ENCODE measurements at regions not wholly inside any gene's neighbourhood (a gene's known extent, or its start where the extent isn't known, plus 50 kb on each side); places are given as distances from the start of the nearest gene placed in this dataset.

DNA sequence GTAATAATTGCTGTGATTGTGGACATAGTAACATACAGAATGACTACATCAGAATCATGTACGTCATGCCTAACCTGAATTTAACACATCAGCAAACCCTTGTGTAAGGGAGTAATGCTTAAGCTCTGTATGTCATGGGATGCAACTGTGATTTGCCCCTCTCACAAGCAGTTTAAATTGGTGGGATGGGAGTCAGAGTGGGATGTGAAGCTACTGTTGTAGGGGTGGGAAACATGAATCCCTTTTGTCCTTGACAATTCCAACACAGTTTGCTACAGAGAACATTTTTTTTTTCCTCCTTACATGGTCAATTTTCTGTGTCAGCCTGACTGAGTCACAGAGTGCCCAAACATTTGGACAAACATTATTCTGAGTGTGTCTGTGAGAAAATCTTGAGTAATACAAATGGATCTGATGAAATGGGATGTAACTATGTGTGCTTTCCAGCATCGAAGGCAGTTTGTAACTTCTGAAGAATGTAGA lies 392.8 kb downstream of the GPM6A start:
- DNase-seq (ENCODE audit: low spot score): no peak

GRCh38 chr4:175421506-175421905 lies 390.6 kb downstream of the GPM6A start:
- in situ Hi-C loops (cut with MboI; ENCODE audit: low sequenced_read_pairs, unreplicated experiment): no loop called here
- no peak for DNase-seq (ENCODE audit: low spot score)
- TF ChIP-seq, protein P1, sequence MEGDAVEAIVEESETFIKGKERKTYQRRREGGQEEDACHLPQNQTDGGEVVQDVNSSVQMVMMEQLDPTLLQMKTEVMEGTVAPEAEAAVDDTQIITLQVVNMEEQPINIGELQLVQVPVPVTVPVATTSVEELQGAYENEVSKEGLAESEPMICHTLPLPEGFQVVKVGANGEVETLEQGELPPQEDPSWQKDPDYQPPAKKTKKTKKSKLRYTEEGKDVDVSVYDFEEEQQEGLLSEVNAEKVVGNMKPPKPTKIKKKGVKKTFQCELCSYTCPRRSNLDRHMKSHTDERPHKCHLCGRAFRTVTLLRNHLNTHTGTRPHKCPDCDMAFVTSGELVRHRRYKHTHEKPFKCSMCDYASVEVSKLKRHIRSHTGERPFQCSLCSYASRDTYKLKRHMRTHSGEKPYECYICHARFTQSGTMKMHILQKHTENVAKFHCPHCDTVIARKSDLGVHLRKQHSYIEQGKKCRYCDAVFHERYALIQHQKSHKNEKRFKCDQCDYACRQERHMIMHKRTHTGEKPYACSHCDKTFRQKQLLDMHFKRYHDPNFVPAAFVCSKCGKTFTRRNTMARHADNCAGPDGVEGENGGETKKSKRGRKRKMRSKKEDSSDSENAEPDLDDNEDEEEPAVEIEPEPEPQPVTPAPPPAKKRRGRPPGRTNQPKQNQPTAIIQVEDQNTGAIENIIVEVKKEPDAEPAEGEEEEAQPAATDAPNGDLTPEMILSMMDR (IDR thresholded peaks at IDR 0.05; ENCODE audit: borderline replicate concordance, control extremely low read depth, extremely low read depth, insufficient read depth, missing control alignments): no peak

More for the DNA sequence above, 392.8 kb downstream of the GPM6A start:
- TF ChIP-seq, protein P1 (IDR thresholded peaks at IDR 0.05; ENCODE audit: borderline replicate concordance, control extremely low read depth, extremely low read depth, insufficient read depth, missing control alignments): no peak
- in situ Hi-C loops (cut with MboI; ENCODE audit: low sequenced_read_pairs, unreplicated experiment): no loop called here

DNA sequence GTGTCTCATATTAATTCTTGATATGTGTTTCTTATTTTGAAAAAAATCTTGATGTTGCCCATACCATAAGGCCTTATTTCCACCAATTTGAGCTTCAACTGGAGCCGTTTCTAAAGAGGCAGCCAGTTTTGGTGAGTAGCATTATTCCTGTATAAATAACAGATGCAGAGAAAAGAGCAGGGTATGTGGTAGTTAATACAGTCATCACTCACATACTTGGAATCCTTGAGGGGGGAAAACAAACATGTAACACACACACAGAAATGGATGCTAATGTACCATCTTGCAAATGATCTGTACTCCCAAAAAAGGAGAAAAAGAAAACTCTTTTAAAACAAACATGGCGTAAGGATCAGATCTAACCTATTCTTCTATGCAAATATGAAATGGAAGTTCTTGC lies 389.7 kb downstream of the GPM6A start:
- TF ChIP-seq, protein P1 (IDR thresholded peaks at IDR 0.05; ENCODE audit: borderline replicate concordance, control extremely low read depth, extremely low read depth, insufficient read depth, missing control alignments): no peak
- no peak for DNase-seq (ENCODE audit: low spot score)
- in situ Hi-C loops (cut with MboI; ENCODE audit: low sequenced_read_pairs, unreplicated experiment): no loop called here

DNA sequence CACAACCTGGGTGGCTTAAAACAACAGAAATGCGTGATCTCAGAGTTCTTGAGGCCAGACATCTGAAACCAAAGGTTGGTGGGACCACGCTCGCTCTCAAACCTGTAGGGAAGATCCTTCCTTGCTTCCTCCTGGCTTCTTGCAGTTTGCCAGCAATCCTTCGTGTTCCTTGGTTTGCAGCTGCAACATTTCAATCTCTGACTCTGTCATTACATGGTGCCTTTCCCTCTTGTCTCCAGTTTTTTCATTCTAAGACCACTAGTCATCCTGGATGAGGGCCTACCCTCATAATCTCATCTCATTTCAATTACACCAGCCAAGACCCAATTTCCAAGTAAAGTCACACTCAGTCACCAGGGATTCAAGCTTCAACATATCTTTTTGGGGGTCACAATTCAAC lies 388.0 kb downstream of the GPM6A start:
- no peak for DNase-seq (ENCODE audit: low spot score)
- TF ChIP-seq, protein P1 (IDR thresholded peaks at IDR 0.05; ENCODE audit: borderline replicate concordance, control extremely low read depth, extremely low read depth, insufficient read depth, missing control alignments): no peak
- in situ Hi-C loops (cut with MboI; ENCODE audit: low sequenced_read_pairs, unreplicated experiment): no loop called here

GRCh38 chr4:175427751-175428150 lies 384.3 kb downstream of the GPM6A start:
- no peak for DNase-seq (ENCODE audit: low spot score)
- in situ Hi-C loops (cut with MboI; ENCODE audit: low sequenced_read_pairs, unreplicated experiment): no loop called here

DNA sequence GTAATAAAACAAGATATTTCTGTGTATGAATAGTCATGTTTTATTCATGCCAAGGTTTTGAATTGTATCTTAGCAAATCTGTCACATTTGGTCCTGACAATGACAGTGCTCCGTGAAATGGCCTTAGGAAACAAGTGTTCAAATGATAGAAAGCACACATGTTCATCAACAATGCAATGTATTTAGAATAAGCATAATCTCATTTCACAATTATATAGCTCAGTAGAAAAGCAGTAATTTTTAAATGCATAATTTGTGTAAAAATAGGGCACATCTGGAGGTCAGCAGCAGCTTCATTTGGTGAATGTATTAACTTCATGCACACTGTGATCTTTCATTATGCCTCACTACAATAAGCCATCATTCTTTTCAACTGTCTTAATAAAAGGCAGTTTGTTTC lies 380.4 kb downstream of the GPM6A start:
- no peak for DNase-seq (ENCODE audit: low spot score)
- TF ChIP-seq, protein P1 (IDR thresholded peaks at IDR 0.05; ENCODE audit: borderline replicate concordance, control extremely low read depth, extremely low read depth, insufficient read depth, missing control alignments): no peak
- in situ Hi-C loops (cut with MboI; ENCODE audit: low sequenced_read_pairs, unreplicated experiment): no loop called here

More at GRCh38 chr4:175427751-175428150, 384.3 kb downstream of the GPM6A start:
- TF ChIP-seq, protein P1 (IDR thresholded peaks at IDR 0.05; ENCODE audit: borderline replicate concordance, control extremely low read depth, extremely low read depth, insufficient read depth, missing control alignments): no peak
